ENCODE measurements at regions not wholly inside any gene's neighbourhood (a gene's known extent, or its start where the extent isn't known, plus 50 kb on each side); places are given as distances from the start of the nearest gene placed in this dataset.

- TF ChIP-seq SKIL (IDR thresholded peaks at IDR 0.05; ENCODE audit: low read depth, poor library complexity, severe bottlenecking) (no peak), SIN3A (IDR thresholded peaks at IDR 0.05; ENCODE audit: low read depth, low read length) (no peak), TCF7 (IDR thresholded peaks at IDR 0.05; ENCODE audit: borderline replicate concordance) (no peak), RB1 (IDR thresholded peaks at IDR 0.05; ENCODE audit: borderline replicate concordance) (no peak)
Observed at GRCh38 chr13:84400706-84401105, 518.4 kb upstream of the SLITRK1 start (continued).

GRCh38 chr13:84399320-84400085 lies 517.2 kb upstream of the SLITRK1 start:
- H3K4me2 ChIP-seq (ENCODE audit: control insufficient read depth, insufficient read depth): no peak overlapping the region
- POLR2A ChIA-PET: interaction anchor here (0.6 kb wide), 1 partner anchor 135 kb away, joined by 6 read pairs; no protein-coding TSS in a partner anchor
- H2AFZ ChIP-seq (ENCODE audit: control insufficient read depth, low read depth, low read length): no peak overlapping the region
- CTCF ChIA-PET: no interaction called here
- peaks cover 3% of the 10 kb centered on the region; the same call in 1 of the 3 replicates for H3K9me3 ChIP-seq (replicated peaks; ENCODE audit: control insufficient read depth, insufficient read depth, low read length)
- no peaks in the 10 kb centered on the region for H3K4me1 ChIP-seq (ENCODE audit: control insufficient read depth, insufficient read depth, low read length)
- FAIRE-seq (no peak), ATAC-seq (no peak), DNase-seq (ENCODE audit: low read depth, low spot score) (no peak)
- WGBS (ENCODE audit: insufficient coverage, insufficient replicate concordance, low lambda C conversion rate, missing lambda C conversion rate): 7% methylated on average over 7 of the region's 7 CpGs
- SMC1A ChIA-PET (ENCODE audit: uncharacterized antibody, unreplicated experiment): no interaction called here
- H3K9ac ChIP-seq (ENCODE audit: control insufficient read depth, insufficient read depth, low read length): no peak overlapping the region
- no peaks in the 10 kb centered on the region for H3K36me3 ChIP-seq (ENCODE audit: control insufficient read depth in 2 of 2, insufficient read depth in 2 of 2, low read length in 1 of 2)
- no peaks in the 10 kb centered on the region for H3K79me2 ChIP-seq (ENCODE audit: control insufficient read depth, insufficient read depth, low read length)
- in situ Hi-C loops (cut with MboI): no loop called here
- H3K27ac ChIP-seq (ENCODE audit: control insufficient read depth, insufficient read depth): no peak overlapping the region
- BruUV-seq (replicated peaks): no TSS peak
- H4K20me1 ChIP-seq (ENCODE audit: control insufficient read depth, insufficient read depth): no peaks in the 10 kb centered on the region
- RAD21 ChIA-PET (ENCODE audit: unreplicated experiment): no interaction called here
- intact Hi-C loops (cut with micrococcal nuclease; ENCODE audit: unreplicated experiment): no loop called here
- no peaks in the 10 kb centered on the region for H3K27me3 ChIP-seq (replicated peaks in 1 of 2; ENCODE audit: control insufficient read depth in 2 of 2, insufficient read depth in 2 of 2, low read length in 1 of 2)
- TF ChIP-seq BACH1 (IDR thresholded peaks at IDR 0.05; ENCODE audit: borderline replicate concordance) (no peak), NKRF (conservative IDR thresholded peaks at IDR 0.05) (no peak), ZNF24 (IDR thresholded peaks at IDR 0.05) (no peak), SUZ12 (IDR thresholded peaks at IDR 0.05; ENCODE audit: unreplicated experiment) (no peak), ZNF207 (IDR thresholded peaks at IDR 0.05; ENCODE audit: borderline replicate concordance) (no peak), LARP7 (IDR thresholded peaks at IDR 0.05) (no peak), EED (IDR thresholded peaks at IDR 0.05; ENCODE audit: low read depth) (no peak), ZNF274 (IDR thresholded peaks at IDR 0.05; ENCODE audit: insufficient read depth, insufficient read length) (no peak), BHLHE40 (IDR thresholded peaks at IDR 0.05; ENCODE audit: borderline replicate concordance in 1 of 2, low read depth in 2 of 2, low read length in 1 of 2) (no peak), ATF7 (IDR thresholded peaks at IDR 0.05; ENCODE audit: low read depth) (no peak), SMAD5 (IDR thresholded peaks at IDR 0.05; ENCODE audit: low read depth) (no peak)
- no peak overlapping the region for H3K4me3 ChIP-seq
